H1 (cell line): ENCODE measurements at regions not wholly inside any gene's neighbourhood (a gene's known extent, or its start where the extent isn't known, plus 50 kb on each side); places are given as distances from the start of the nearest gene placed in this dataset.

Source experiments
- CTCF ChIA-PET: fragments of 300-600 bp; sonication (Branson Sonifier 250); formaldehyde crosslinking; loops from one replicate; lab custom pipeline; 2021; ENCODE audit not compliant: partially characterized antibody; lab: Charles Lee
- POLR2A ChIA-PET: fragments of 300-600 bp; sonication (Branson Sonifier 250); formaldehyde crosslinking; loops from one replicate; lab custom pipeline; 2021; ENCODE audit warnings: inconsistent platforms; ENCODE audit not compliant: partially characterized antibody; lab: Charles Lee
- DNase-seq, 2 experiments: peaks; one replicate each; pipeline versions ENCODE4 v3.0.0 to v3.0.0-alpha.2; 2010 to 2022; ENCODE audit warnings: low spot score in 2 of 2, low read depth in 1 of 2, mixed read lengths in 1 of 2
- FAIRE-seq: peaks from 2 replicates; lab custom pipeline; 2011; peaks lifted over from hg19 to GRCh38; lab: Jason Lieb, UNC
- H2AFZ ChIP-seq: 2 replicates; pipeline ENCODE4 v1.8.1; 2012; ENCODE audit warnings: low read length, inconsistent platforms
- H2AK5ac ChIP-seq: 2 replicates; pipeline ENCODE4 v1.6.1; 2013; ENCODE audit warnings: low read depth, low read length
- H2BK120ac ChIP-seq: replicated peaks from 2 replicates; pipeline ENCODE3; 2013; ENCODE audit warnings: low read depth, low read length, inconsistent platforms
- H2BK12ac ChIP-seq: 2 replicates; pipeline ENCODE4 v1.6.1; 2013; ENCODE audit warnings: low read depth, low read length
- H2BK15ac ChIP-seq: 2 replicates; pipeline ENCODE4 v1.6.1; 2013; ENCODE audit warnings: low read length
- H2BK20ac ChIP-seq: 2 replicates; pipeline ENCODE4 v1.6.1; 2013; ENCODE audit warnings: low read length
- H2BK5ac ChIP-seq: 2 replicates; pipeline ENCODE4 v1.6.1; 2013; ENCODE audit warnings: low read depth, low read length
- H3K14ac ChIP-seq: 2 replicates; pipeline ENCODE4 v1.6.1; 2013; ENCODE audit warnings: inconsistent platforms; ENCODE audit not compliant: insufficient read length
- H3K18ac ChIP-seq: 2 replicates; pipeline ENCODE4 v1.6.1; 2013; ENCODE audit warnings: low read length; ENCODE audit errors: extremely low read depth
- H3K23ac ChIP-seq: 2 replicates; pipeline ENCODE4 v1.6.1; 2013; ENCODE audit warnings: inconsistent platforms; ENCODE audit not compliant: insufficient read length
- H3K23me2 ChIP-seq: 2 replicates; pipeline ENCODE4 v1.6.1; 2013; ENCODE audit warnings: low read depth, low read length
- H3K27ac ChIP-seq: 2 replicates; pipeline ENCODE4 v1.6.1; 2011; ENCODE audit warnings: low read depth, low read length, inconsistent platforms
- H3K27me3 ChIP-seq, 4 experiments: replicated peaks in 1 of 4; 1 replicate in 1 of 4; 2 replicates in 3 of 4; pipeline versions ENCODE4 v1.6.1 to v1.8.1; 2011 to 2013; ENCODE audit warnings: low read length in 3 of 4, mild to moderate bottlenecking in 3 of 4, inconsistent platforms in 2 of 4, mixed read lengths in 2 of 4, moderate library complexity in 1 of 4; ENCODE audit not compliant: control insufficient read depth in 3 of 4, insufficient read depth in 3 of 4; ENCODE audit errors: extremely low read depth in 1 of 4
- H3K36me3 ChIP-seq, 4 experiments: 2 replicates each; pipeline versions ENCODE4 v1.6.1 to v1.8.1; 2011 to 2013; ENCODE audit warnings: mild to moderate bottlenecking in 4 of 4, low read length in 3 of 4, moderate library complexity in 2 of 4, control low read depth in 1 of 4, inconsistent platforms in 1 of 4; ENCODE audit not compliant: insufficient read depth in 4 of 4, control insufficient read depth in 2 of 4
- H3K4ac ChIP-seq: replicated peaks from 2 replicates; pipeline ENCODE3; 2013; ENCODE audit warnings: low read length, low read depth, mixed read lengths, inconsistent platforms; ENCODE audit not compliant: insufficient read length
- H3K4me1 ChIP-seq, 4 experiments: replicated peaks in 1 of 4; 1 replicate in 1 of 4; 2 replicates in 3 of 4; pipeline versions ENCODE4 v1.6.1 to v1.8.1; 2011 to 2013; ENCODE audit warnings: low read length in 3 of 4, inconsistent platforms in 2 of 4, mixed read lengths in 1 of 4; ENCODE audit not compliant: insufficient read depth in 4 of 4, control insufficient read depth in 3 of 4
- H3K4me2 ChIP-seq, 2 experiments: 2 replicates each; pipeline versions ENCODE4 v1.6.1 to v1.8.1; 2011 to 2013; ENCODE audit warnings: low read depth in 2 of 2, low read length in 2 of 2, control low read depth in 1 of 2, inconsistent platforms in 1 of 2, mild to moderate bottlenecking in 1 of 2; ENCODE audit not compliant: insufficient read depth in 1 of 2
- H3K4me3 ChIP-seq, 4 experiments: fragments of 200-600, 300-600 bp in 1 of 4; sonication (generic), shearing (Covaris generic), sonication (Bioruptor Twin) in 1 of 4; 2 replicates each; pipeline versions ENCODE4 v1.5.1 to v1.8.1; 2011 to 2016; ENCODE audit warnings: low read length in 4 of 4, low read depth in 3 of 4, control low read depth in 2 of 4, inconsistent platforms in 2 of 4, mild to moderate bottlenecking in 2 of 4, mixed read lengths in 1 of 4, moderate library complexity in 1 of 4; ENCODE audit not compliant: insufficient read depth in 2 of 4; ENCODE audit errors: extremely low read depth in 1 of 4
- H3K56ac ChIP-seq: replicated peaks from 2 replicates; pipeline ENCODE3; 2013; ENCODE audit warnings: low read depth, mild to moderate bottlenecking, mixed read lengths, low read length, inconsistent platforms; ENCODE audit not compliant: insufficient read length
- H3K79me1 ChIP-seq: 2 replicates; pipeline ENCODE4 v1.6.1; 2013; ENCODE audit warnings: low read depth, low read length, control low read depth
- H3K79me2 ChIP-seq, 2 experiments: 2 replicates each; pipeline versions ENCODE4 v1.6.1 to v1.8.1; 2012 to 2013; ENCODE audit warnings: low read length in 2 of 2, mild to moderate bottlenecking in 2 of 2, inconsistent platforms in 1 of 2; ENCODE audit not compliant: insufficient read depth in 2 of 2, control insufficient read depth in 1 of 2
- H3K9ac ChIP-seq, 4 experiments: replicated peaks in 1 of 4; 1 replicate in 1 of 4; 2 replicates in 3 of 4; pipeline versions ENCODE4 v1.6.1 to v1.8.1; 2011 to 2013; ENCODE audit warnings: low read depth in 3 of 4, low read length in 3 of 4, control low read depth in 2 of 4, mild to moderate bottlenecking in 2 of 4, moderate library complexity in 2 of 4, inconsistent platforms in 1 of 4; ENCODE audit errors: extremely low read depth in 1 of 4
- H3K9me3 ChIP-seq, 2 experiments: 2 replicates each; pipeline versions ENCODE4 v1.6.1 to v1.8.1; 2012 to 2013; ENCODE audit warnings: mild to moderate bottlenecking in 2 of 2, moderate library complexity in 2 of 2, control low read depth in 1 of 2, inconsistent platforms in 1 of 2, low read depth in 1 of 2, low read length in 1 of 2, mixed read lengths in 1 of 2; ENCODE audit not compliant: insufficient read depth in 2 of 2
- H4K20me1 ChIP-seq, 2 experiments: replicated peaks in 1 of 2; 2 replicates each; pipeline versions ENCODE3 to v1.8.1; 2011 to 2013; ENCODE audit warnings: inconsistent platforms in 2 of 2, low read length in 2 of 2, mild to moderate bottlenecking in 1 of 2; ENCODE audit not compliant: insufficient read depth in 2 of 2, control insufficient read depth in 1 of 2
- H4K5ac ChIP-seq: 2 replicates; pipeline ENCODE4 v1.6.1; 2013; ENCODE audit warnings: low read length, low read depth, mixed read lengths, inconsistent platforms; ENCODE audit not compliant: insufficient read length
- H4K8ac ChIP-seq: 2 replicates; pipeline ENCODE4 v1.8.0; 2013; ENCODE audit warnings: mild to moderate bottlenecking, moderate library complexity, low read length, inconsistent platforms; ENCODE audit not compliant: insufficient read depth; ENCODE audit errors: extremely low read depth
- H4K91ac ChIP-seq: replicated peaks from 2 replicates; pipeline ENCODE3; 2013; ENCODE audit warnings: low read length, mixed read lengths, inconsistent platforms; ENCODE audit not compliant: insufficient read length
- CHD1 ChIP-seq: IDR thresholded peaks from 2 replicates; pipeline ENCODE4 v1.6.1; 2012; ENCODE audit warnings: low read depth, low read length, improper control_type of control experiment
- HDAC6 ChIP-seq: IDR thresholded peaks from one replicate; pipeline ENCODE4 v1.7.1; 2012; ENCODE audit warnings: low read depth, mild to moderate bottlenecking, inconsistent platforms, low read length, moderate library complexity
- JUND ChIP-seq: IDR thresholded peaks from 2 replicates; pipeline ENCODE4 v1.6.1; 2011; ENCODE audit warnings: mild to moderate bottlenecking, improper control_type of control experiment, low read length
- KDM1A ChIP-seq: fragments of 200-600, 300-600 bp; sonication (generic); IDR thresholded peaks from 2 replicates; pipeline ENCODE4 v1.7.1; 2016; ENCODE audit warnings: mild to moderate bottlenecking, low read length, borderline replicate concordance
- RAD21 ChIP-seq, 2 experiments: IDR thresholded peaks in 1 of 2; conservative IDR thresholded peaks in 1 of 2; 2 replicates each; pipeline ENCODE4 v1.6.1; 2011; ENCODE audit warnings: low read depth in 2 of 2, low read length in 2 of 2, improper control_type of control experiment in 1 of 2, inconsistent platforms in 1 of 2, mild to moderate bottlenecking in 1 of 2, moderate library complexity in 1 of 2
- RFX5 ChIP-seq: IDR thresholded peaks from 2 replicates; pipeline ENCODE4 v1.6.1; 2011; ENCODE audit warnings: low read depth, low read length, improper control_type of control experiment, borderline replicate concordance
- SP1 ChIP-seq: IDR thresholded peaks from 2 replicates; pipeline ENCODE4 v1.6.1; 2011; ENCODE audit warnings: low read depth, low read length
- SP4 ChIP-seq: IDR thresholded peaks from 2 replicates; pipeline ENCODE4 v1.6.1; 2012; ENCODE audit warnings: low read length, inconsistent platforms
- WGBS, 2 experiments: shearing (Covaris generic) in 1 of 2; methylation state at CpG; one replicate each; pipeline versions ENCODE4 v1.1.6 to v1.1.7; 2013 to 2015; ENCODE audit warnings: low lambda C conversion rate in 2 of 2, mixed read lengths in 2 of 2, inconsistent platforms in 1 of 2, low coverage in 1 of 2, missing lambda C conversion rate in 1 of 2; ENCODE audit not compliant: insufficient replicate concordance in 2 of 2, insufficient coverage in 1 of 2, insufficient read length in 1 of 2; ENCODE audit errors: extremely low coverage in 1 of 2, missing lambda C conversion rate in 1 of 2; 5-methylcytosine and 5-hydroxymethylcytosine counted together

- CTCF ChIA-PET = no interaction called here
- no peaks in the 10 kb centered on the region for H3K23me2 ChIP-seq
These were observed 224.3 kb upstream of the MDGA2 start for GRCh38 chr14:47899685-47900084.

More at GRCh38 chr14:47899685-47900084, 224.3 kb upstream of the MDGA2 start:
- DNase-seq = no peak
- H3K18ac ChIP-seq = no peak overlapping the region
- no peak overlapping the region for H3K4ac ChIP-seq
- no peak overlapping the region for H3K27ac ChIP-seq
- H4K5ac ChIP-seq = no peak overlapping the region
- H3K79me2 ChIP-seq = no peaks in the 10 kb centered on the region
- no peak overlapping the region for H3K56ac ChIP-seq
- no peaks in the 10 kb centered on the region for H3K79me1 ChIP-seq
- no peaks in the 10 kb centered on the region for H3K36me3 ChIP-seq
- H3K4me3 ChIP-seq = no peak overlapping the region
- H2BK15ac ChIP-seq = no peak overlapping the region
- no peak overlapping the region for H3K23ac ChIP-seq
- no peak overlapping the region for H3K9ac ChIP-seq
- TF ChIP-seq HDAC6 (no peak), SP4 (no peak), SP1 (no peak), KDM1A (no peak), JUND (no peak), RFX5 (no peak), CHD1 (no peak), RAD21 (IDR thresholded peaks at IDR 0.05 in 1 of 2, conservative IDR thresholded peaks at IDR 0.05 in 1 of 2; ENCODE audit: low read depth in 2 of 2, low read length in 2 of 2) (no peak)
- TF ChIP-seq, all 59 proteins: peak for 0
- no peak overlapping the region for H2BK5ac ChIP-seq
- H4K91ac ChIP-seq = no peak overlapping the region
- no peak overlapping the region for H2AFZ ChIP-seq
- no peak overlapping the region for H3K4me2 ChIP-seq
- no peak overlapping the region for H2BK120ac ChIP-seq
- H4K8ac ChIP-seq = no peak overlapping the region
- WGBS, 2 experiments = 72% methylated on average over 5 of the region's 5 CpGs; no CpG with 5 or more reads in 1 of the 2 experiments
- H2BK20ac ChIP-seq = no peak overlapping the region
- H3K4me1 ChIP-seq = no peaks in the 10 kb centered on the region
- no peak overlapping the region for H2BK12ac ChIP-seq
- H3K27me3 ChIP-seq = no peaks in the 10 kb centered on the region
- POLR2A ChIA-PET = no interaction called here
- no peak overlapping the region for H2AK5ac ChIP-seq
- H3K14ac ChIP-seq = no peak overlapping the region
- no peaks in the 10 kb centered on the region for H3K9me3 ChIP-seq
- FAIRE-seq = no peak
- no peaks in the 10 kb centered on the region for H4K20me1 ChIP-seq
